ENCODE measurements at regions not wholly inside any gene's neighbourhood (a gene's known extent, or its start where the extent isn't known, plus 50 kb on each side); places are given as distances from the start of the nearest gene placed in this dataset.

DNA sequence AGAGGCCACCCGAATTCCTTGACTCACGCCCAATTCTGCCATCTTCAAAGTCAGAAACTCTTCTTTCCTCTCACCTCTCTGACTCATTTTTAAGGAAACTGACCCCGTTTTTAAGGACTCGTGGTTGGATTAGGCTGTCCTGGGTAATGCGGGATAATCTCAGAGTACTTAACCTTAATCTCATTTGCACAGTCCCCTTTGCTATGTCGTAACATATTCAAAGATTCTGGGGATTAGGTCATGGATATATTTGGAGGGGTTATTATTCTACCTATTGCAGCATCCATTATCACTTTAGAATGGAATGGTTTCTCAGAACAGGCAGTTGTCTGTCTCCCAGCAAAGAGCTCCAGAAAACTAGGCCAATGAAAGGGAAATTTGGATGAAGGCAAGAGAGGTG, 80.8 kb upstream of the IL12B start:
- no peaks in the 10 kb centered on the region for H3K79me2 ChIP-seq
- H3K4me2 ChIP-seq: no peak overlapping the region
- no peaks in the 10 kb centered on the region for H4K20me1 ChIP-seq (ENCODE audit: insufficient read depth, poor library complexity, severe bottlenecking)
- H3K9me3 ChIP-seq (ENCODE audit: low read depth): no peaks in the 10 kb centered on the region
- no peaks in the 10 kb centered on the region for H3K9me2 ChIP-seq (replicated peaks; ENCODE audit: insufficient read depth)
- 56% methylated on average over 6 of the region's 6 CpGs for WGBS (ENCODE audit: low lambda C conversion rate, missing lambda C conversion rate)
- no peaks in the 10 kb centered on the region for H3K27me3 ChIP-seq
- H3K36me3 ChIP-seq (replicated peaks; ENCODE audit: insufficient read depth, low read depth): no peaks in the 10 kb centered on the region
- TF ChIP-seq, protein P1, sequence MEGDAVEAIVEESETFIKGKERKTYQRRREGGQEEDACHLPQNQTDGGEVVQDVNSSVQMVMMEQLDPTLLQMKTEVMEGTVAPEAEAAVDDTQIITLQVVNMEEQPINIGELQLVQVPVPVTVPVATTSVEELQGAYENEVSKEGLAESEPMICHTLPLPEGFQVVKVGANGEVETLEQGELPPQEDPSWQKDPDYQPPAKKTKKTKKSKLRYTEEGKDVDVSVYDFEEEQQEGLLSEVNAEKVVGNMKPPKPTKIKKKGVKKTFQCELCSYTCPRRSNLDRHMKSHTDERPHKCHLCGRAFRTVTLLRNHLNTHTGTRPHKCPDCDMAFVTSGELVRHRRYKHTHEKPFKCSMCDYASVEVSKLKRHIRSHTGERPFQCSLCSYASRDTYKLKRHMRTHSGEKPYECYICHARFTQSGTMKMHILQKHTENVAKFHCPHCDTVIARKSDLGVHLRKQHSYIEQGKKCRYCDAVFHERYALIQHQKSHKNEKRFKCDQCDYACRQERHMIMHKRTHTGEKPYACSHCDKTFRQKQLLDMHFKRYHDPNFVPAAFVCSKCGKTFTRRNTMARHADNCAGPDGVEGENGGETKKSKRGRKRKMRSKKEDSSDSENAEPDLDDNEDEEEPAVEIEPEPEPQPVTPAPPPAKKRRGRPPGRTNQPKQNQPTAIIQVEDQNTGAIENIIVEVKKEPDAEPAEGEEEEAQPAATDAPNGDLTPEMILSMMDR (IDR thresholded peaks at IDR 0.05; ENCODE audit: poor library complexity): no peak
- TF ChIP-seq EZH2phosphoT487 (IDR thresholded peaks at IDR 0.05; ENCODE audit: low read depth, severe bottlenecking, unreplicated experiment) (no peak), EZH2 (IDR thresholded peaks at IDR 0.05; ENCODE audit: borderline replicate concordance) (no peak)
- H3K4me3 ChIP-seq: no peak overlapping the region
- no peak for DNase-seq (ENCODE audit: low spot score)
- no peak overlapping the region for H3K27ac ChIP-seq
- no peak overlapping the region for H2AFZ ChIP-seq
- H3K4me1 ChIP-seq (ENCODE audit: insufficient read depth): no peaks in the 10 kb centered on the region

DNA sequence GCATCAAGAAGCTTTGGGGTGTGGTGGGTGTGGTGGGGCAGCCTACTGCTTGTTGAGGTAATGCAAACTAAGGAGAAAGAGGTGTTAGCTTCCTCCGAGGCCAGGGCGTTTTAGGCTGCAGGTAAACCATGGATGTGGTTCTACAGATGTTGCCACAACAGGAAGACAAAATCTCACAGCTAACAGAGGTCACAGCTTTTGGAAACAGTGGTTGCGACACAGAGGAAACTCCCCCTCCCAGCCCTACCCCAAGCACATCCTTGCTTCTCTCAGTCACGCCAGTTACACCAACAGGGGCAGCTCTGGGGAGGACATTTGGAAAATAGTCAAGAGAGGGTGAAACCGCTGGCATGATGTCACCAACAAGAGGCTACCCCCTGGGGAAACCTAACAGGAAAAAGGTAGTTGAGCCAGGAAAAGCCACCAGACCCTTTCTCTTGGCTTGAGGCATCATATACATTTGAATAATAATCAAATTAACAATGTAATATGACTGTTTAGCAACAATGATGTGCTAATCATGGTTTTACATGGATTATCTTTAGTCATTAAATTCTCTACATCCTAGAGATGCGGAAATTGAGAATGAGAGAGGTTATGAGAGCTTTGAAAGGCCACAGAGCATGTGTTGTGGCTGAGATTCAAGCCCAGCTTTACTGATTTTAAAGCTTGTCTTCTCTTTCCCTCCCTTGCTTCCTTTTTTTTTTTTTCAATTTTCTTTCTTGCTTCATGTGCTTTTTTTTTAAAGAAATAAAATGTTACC, 82.2 kb upstream of the IL12B start:
- Histone ChIP-seq H3K27me3 (no peaks in the 10 kb centered on the region), H3K9me2 (replicated peaks; ENCODE audit: insufficient read depth) (no peaks in the 10 kb centered on the region), H3K9me3 (ENCODE audit: low read depth) (no peaks in the 10 kb centered on the region), H2AFZ (no peak overlapping the region), H4K20me1 (ENCODE audit: insufficient read depth, poor library complexity, severe bottlenecking) (no peaks in the 10 kb centered on the region), H3K4me1 (ENCODE audit: insufficient read depth) (no peaks in the 10 kb centered on the region), H3K27ac (no peak overlapping the region), H3K79me2 (no peaks in the 10 kb centered on the region), H3K4me3 (no peak overlapping the region), H3K36me3 (replicated peaks; ENCODE audit: insufficient read depth, low read depth) (no peaks in the 10 kb centered on the region), H3K4me2 (no peak overlapping the region)
- no peak for DNase-seq (ENCODE audit: low spot score)
- 79% methylated on average over 6 of the region's 6 CpGs for WGBS (ENCODE audit: low lambda C conversion rate, missing lambda C conversion rate)
- TF ChIP-seq EZH2phosphoT487 (IDR thresholded peaks at IDR 0.05; ENCODE audit: low read depth, severe bottlenecking, unreplicated experiment) (no peak), EZH2 (IDR thresholded peaks at IDR 0.05; ENCODE audit: borderline replicate concordance) (no peak)
- TF ChIP-seq, protein P1 (IDR thresholded peaks at IDR 0.05; ENCODE audit: poor library complexity): no peak

DNA sequence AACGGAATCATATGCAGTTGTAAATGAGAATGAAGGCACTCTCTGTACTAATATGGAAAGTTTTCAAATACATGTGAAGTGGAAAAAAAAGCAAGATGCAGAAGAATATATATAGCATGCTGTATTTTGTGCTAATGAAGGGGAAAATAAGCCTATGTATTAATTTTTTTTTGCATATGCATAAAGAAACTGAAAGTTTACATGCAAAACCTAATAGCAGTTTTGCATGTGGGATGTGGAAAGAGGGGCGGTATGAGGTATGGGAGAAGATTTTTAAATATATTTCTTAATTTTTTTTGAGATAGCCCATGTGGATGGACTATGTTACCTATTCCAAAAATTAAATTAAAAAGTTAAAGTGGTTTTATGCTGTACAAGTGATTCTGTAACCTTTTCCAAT, 83.7 kb upstream of the IL12B start:
- Histone ChIP-seq H3K4me2 (no peak overlapping the region), H3K9me3 (ENCODE audit: low read depth) (no peaks in the 10 kb centered on the region), H3K4me3 (no peak overlapping the region), H3K9me2 (replicated peaks; ENCODE audit: insufficient read depth) (no peaks in the 10 kb centered on the region), H3K36me3 (replicated peaks; ENCODE audit: insufficient read depth, low read depth) (no peaks in the 10 kb centered on the region), H3K4me1 (ENCODE audit: insufficient read depth) (no peaks in the 10 kb centered on the region), H3K27me3 (no peaks in the 10 kb centered on the region), H3K79me2 (no peaks in the 10 kb centered on the region), H2AFZ (no peak overlapping the region), H4K20me1 (ENCODE audit: insufficient read depth, poor library complexity, severe bottlenecking) (no peaks in the 10 kb centered on the region), H3K27ac (no peak overlapping the region)
- WGBS (ENCODE audit: low lambda C conversion rate, missing lambda C conversion rate): 96% methylated on average over 2 of the region's 2 CpGs
- TF ChIP-seq EZH2phosphoT487 (IDR thresholded peaks at IDR 0.05; ENCODE audit: low read depth, severe bottlenecking, unreplicated experiment): no peak
- no peak for TF ChIP-seq EZH2 (IDR thresholded peaks at IDR 0.05; ENCODE audit: borderline replicate concordance)
- TF ChIP-seq, protein P1 (IDR thresholded peaks at IDR 0.05; ENCODE audit: poor library complexity): no peak
- DNase-seq (ENCODE audit: low spot score): no peak

Data from hepatocyte (in vitro differentiated cells).